ENCODE measurements at regions not wholly inside any gene's neighbourhood (a gene's known extent, or its start where the extent isn't known, plus 50 kb on each side); places are given as distances from the start of the nearest gene placed in this dataset.
A peak's percentile ranks its signal among the peaks of the same experiment; 100 is the strongest.

- DNase-seq = no peak
- intact Hi-C loops (cut with DNase I) = loop anchor here in 1 of 2 donors (5.0 kb wide), 1 partner anchor 368 kb away; no protein-coding TSS in a partner anchor
- no peaks in the 10 kb centered on the region for H3K9me3 ChIP-seq
- no peak overlapping the region for H3K27ac ChIP-seq
- peaks cover 0 to 6% of the 10 kb centered on the region in 2 donors for H3K4me1 ChIP-seq
- no peak for TF ChIP-seq CTCF (IDR thresholded peaks at IDR 0.05)
- ATAC-seq = no peak
- peaks cover 0 to 10% of the 10 kb centered on the region in 2 donors for H3K27me3 ChIP-seq
- no peak overlapping the region for H3K4me3 ChIP-seq
- no peaks in the 10 kb centered on the region for H3K36me3 ChIP-seq
These were observed 182.2 kb downstream of the USP12 start for GRCh38 chr13:26989261-26989956.

GRCh38 chr13:26988059-26988769 is 183.4 kb downstream of the USP12 start:
- H3K27me3 ChIP-seq = peaks cover 0 to 13% of the 10 kb centered on the region in 2 donors
- no peak for TF ChIP-seq CTCF (IDR thresholded peaks at IDR 0.05)
- no peaks in the 10 kb centered on the region for H3K9me3 ChIP-seq
- no peaks in the 10 kb centered on the region for H3K36me3 ChIP-seq
- no peak overlapping the region for H3K4me3 ChIP-seq
- ATAC-seq (peak; percentile 71), DNase-seq (no peak)
- no peak overlapping the region for H3K27ac ChIP-seq
- peaks cover 0 to 18% of the 10 kb centered on the region in 2 donors for H3K4me1 ChIP-seq
- intact Hi-C loops (cut with DNase I) = loop anchor here in 1 of 2 donors (5.0 kb wide), 1 partner anchor 369 kb away; no protein-coding TSS in a partner anchor

- no peak for TF ChIP-seq CTCF (IDR thresholded peaks at IDR 0.05)
- intact Hi-C loops (cut with DNase I) = loop anchor here in 1 of 2 donors (5.0 kb wide), 1 partner anchor 370 kb away; no protein-coding TSS in a partner anchor
- H3K4me3 ChIP-seq = no peak overlapping the region
These were observed 184.1 kb downstream of the USP12 start for GRCh38 chr13:26987486-26988013.

GRCh38 chr13:26985285-26985878 is 186.2 kb downstream of the USP12 start:
- peak; percentile 59 to 76 for TF ChIP-seq CTCF (IDR thresholded peaks at IDR 0.05)
- Histone ChIP-seq H3K9me3 (no peaks in the 10 kb centered on the region), H3K36me3 (no peaks in the 10 kb centered on the region), H3K27ac (no peak overlapping the region), H3K4me1 (peaks cover 3 to 27% of the 10 kb centered on the region in 2 donors), H3K27me3 (peaks cover 0 to 13% of the 10 kb centered on the region in 2 donors), H3K4me3 (no peak overlapping the region)
- ATAC-seq (peak; percentile 76), DNase-seq (peak in 2 of 4 donors; percentile 70 to 83)
- intact Hi-C loops (cut with DNase I) = loop anchor here in 1 of 2 donors (5.0 kb wide), 1 partner anchor 372 kb away; no protein-coding TSS in a partner anchor

More at GRCh38 chr13:26987486-26988013, 184.1 kb downstream of the USP12 start:
- ATAC-seq (no peak), DNase-seq (no peak)
- peaks cover 0 to 13% of the 10 kb centered on the region in 2 donors for H3K27me3 ChIP-seq
- no peaks in the 10 kb centered on the region for H3K9me3 ChIP-seq
- H3K4me1 ChIP-seq = peaks cover 2 to 24% of the 10 kb centered on the region in 2 donors
- no peaks in the 10 kb centered on the region for H3K36me3 ChIP-seq
- H3K27ac ChIP-seq = no peak overlapping the region
